Fibroblast of lung (primary cell): ENCODE measurements at regions not wholly inside any gene's neighbourhood (a gene's known extent, or its start where the extent isn't known, plus 50 kb on each side); places are given as distances from the start of the nearest gene placed in this dataset.

Experiments
- EZH2 ChIP-seq: IDR thresholded peaks from 2 replicates; pipeline ENCODE4 v1.5.1; 2012; ENCODE audit warnings: low read length, control low read depth, mild to moderate bottlenecking; ENCODE audit errors: missing control alignments
- TF ChIP-seq, protein P1 (sequence below), 2 donors: IDR thresholded peaks in 1 of 2; conservative IDR thresholded peaks in 1 of 2; 1 replicate in 1 of 2; 2 replicates in 1 of 2; pipeline ENCODE4 v1.5.1; 2011 to 2012; ENCODE audit warnings: low read length in 2 of 2, control low read depth in 1 of 2, inconsistent platforms in 1 of 2, low read depth in 1 of 2, mild to moderate bottlenecking in 1 of 2

DNA sequence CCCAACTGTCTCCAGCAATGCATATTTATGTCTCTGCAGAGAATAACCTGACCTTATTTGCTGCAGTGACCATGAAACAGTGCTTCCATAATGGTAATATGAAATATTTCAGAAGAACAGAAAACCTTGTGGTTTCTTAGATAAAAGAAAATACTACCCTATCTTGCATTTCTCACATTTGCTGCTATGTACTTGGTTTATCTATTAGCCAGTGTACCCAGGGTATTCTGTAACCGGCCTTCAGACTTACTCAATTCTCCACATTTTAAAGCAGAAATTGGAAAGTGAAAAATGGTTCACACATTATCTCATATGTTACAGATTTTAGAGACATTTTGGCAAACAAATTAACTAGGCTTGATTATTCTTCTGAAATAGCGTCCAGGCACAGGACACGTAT is 57.9 kb upstream of the CCDC91 start:
- TF ChIP-seq, protein P1, sequence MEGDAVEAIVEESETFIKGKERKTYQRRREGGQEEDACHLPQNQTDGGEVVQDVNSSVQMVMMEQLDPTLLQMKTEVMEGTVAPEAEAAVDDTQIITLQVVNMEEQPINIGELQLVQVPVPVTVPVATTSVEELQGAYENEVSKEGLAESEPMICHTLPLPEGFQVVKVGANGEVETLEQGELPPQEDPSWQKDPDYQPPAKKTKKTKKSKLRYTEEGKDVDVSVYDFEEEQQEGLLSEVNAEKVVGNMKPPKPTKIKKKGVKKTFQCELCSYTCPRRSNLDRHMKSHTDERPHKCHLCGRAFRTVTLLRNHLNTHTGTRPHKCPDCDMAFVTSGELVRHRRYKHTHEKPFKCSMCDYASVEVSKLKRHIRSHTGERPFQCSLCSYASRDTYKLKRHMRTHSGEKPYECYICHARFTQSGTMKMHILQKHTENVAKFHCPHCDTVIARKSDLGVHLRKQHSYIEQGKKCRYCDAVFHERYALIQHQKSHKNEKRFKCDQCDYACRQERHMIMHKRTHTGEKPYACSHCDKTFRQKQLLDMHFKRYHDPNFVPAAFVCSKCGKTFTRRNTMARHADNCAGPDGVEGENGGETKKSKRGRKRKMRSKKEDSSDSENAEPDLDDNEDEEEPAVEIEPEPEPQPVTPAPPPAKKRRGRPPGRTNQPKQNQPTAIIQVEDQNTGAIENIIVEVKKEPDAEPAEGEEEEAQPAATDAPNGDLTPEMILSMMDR (conservative IDR thresholded peaks at IDR 0.05 in 1 of 2, IDR thresholded peaks at IDR 0.05 in 1 of 2; ENCODE audit: low read depth in 1 of 2, low read length in 2 of 2): no peak
- no peak for TF ChIP-seq EZH2
